ENCODE measurements at regions not wholly inside any gene's neighbourhood (a gene's known extent, or its start where the extent isn't known, plus 50 kb on each side); places are given as distances from the start of the nearest gene placed in this dataset.
"Not testable (repeated sequence)": the region's sequence is repeated elsewhere in the genome, so short reads cannot be mapped to it uniquely, and the experiment has no call there.

DNA sequence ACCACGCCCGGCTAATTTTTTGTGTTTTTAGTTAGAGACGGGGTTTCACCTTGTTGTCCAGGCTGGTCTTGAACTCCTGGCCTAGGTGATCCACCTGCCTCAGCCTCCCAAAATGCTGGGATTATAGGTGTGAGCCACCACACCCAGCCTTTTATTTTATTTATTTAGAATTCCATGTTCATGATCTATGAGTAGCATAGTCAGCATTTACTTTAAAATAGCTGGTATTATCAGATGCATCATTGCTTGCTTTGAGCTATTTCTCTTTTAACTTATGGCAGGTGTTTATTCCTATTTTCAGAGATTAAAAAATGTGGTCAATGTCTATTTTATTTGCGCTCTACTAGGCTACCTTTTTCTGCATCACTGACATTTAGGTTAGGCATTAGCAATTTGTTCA lies 152.0 kb downstream of the UTRN start:
- no peak for TF ChIP-seq CTCF (IDR thresholded peaks at IDR 0.05; ENCODE audit: low read depth, low read length)
- no peak for DNase-seq (ENCODE audit: extremely low read depth, low read depth)

DNA sequence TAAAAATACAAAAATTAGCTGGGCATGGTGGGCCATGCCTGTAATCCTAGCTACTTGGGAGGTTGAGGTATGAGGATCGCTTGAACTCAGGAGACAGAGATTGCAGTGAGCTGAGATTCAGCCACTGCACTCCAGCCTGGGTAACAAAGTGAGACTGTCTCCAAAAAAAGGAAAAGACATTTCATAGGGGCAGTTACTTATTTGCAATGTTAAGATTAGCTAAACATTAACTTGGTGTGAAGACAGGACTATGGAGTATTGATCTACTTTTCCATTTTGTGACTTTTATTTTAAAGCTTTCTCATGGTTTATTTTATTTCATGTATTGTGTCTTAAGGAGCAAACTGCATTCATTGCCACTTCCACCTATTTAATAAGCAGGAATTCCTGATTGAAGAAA lies 153.0 kb downstream of the UTRN start:
- TF ChIP-seq CTCF (IDR thresholded peaks at IDR 0.05; ENCODE audit: low read depth, low read length), result no peak
- no peak for DNase-seq (ENCODE audit: extremely low read depth, low read depth)

DNA sequence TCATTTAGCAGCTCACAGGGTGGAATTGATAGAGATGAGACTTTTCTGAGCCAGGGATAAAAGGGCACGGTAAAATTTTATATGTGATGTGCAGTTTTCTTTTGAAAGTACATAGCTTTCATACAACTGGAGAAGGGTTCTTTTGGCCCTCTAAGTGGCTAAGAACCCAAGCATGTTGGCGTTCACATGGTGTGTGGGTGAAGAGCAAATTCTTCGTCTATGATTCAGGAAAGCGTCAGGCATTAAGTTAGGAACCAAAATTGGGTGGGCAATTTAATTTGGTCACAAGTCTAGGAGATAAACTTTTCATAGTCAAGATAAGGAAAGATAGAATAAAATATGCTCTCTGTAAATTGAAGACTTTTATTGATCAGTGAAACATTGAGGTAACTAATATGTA lies 153.9 kb downstream of the UTRN start:
- TF ChIP-seq CTCF (IDR thresholded peaks at IDR 0.05; ENCODE audit: low read depth, low read length), result no peak
- DNase-seq (ENCODE audit: extremely low read depth, low read depth), result no peak

- not testable (repeated sequence) for DNase-seq (ENCODE audit: extremely low read depth, low read depth)
These were observed 156.7 kb downstream of the UTRN start for GRCh38 chr6:144441801-144442200.

DNA sequence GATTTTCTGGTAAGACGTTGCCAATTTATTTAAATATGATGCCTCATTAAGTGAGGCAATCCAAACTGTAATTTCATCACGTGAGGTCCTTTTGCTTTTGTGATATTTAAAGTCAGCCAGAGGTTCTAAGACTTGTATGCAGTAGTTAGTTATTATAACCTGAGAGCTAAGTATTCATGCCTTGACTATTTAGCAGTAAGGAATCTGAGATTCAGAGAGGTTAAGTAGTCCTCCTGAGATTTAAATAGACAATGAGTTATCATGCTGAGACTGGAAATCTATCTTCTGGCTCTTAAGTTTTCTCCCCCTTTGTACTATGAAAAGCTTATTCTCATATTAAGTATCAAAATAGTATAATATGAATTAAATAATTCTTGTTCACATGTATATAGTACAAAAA lies 158.0 kb downstream of the UTRN start:
- no peak for TF ChIP-seq CTCF (IDR thresholded peaks at IDR 0.05; ENCODE audit: low read depth, low read length)
- DNase-seq (ENCODE audit: extremely low read depth, low read depth), result no peak

- DNase-seq (ENCODE audit: extremely low read depth, low read depth), result no peak
- TF ChIP-seq CTCF (IDR thresholded peaks at IDR 0.05; ENCODE audit: low read depth, low read length), result no peak
These were observed 162.3 kb downstream of the UTRN start for GRCh38 chr6:144447472-144447871.

GRCh38 chr6:144449218-144449617 lies 164.1 kb downstream of the UTRN start:
- no peak for DNase-seq (ENCODE audit: extremely low read depth, low read depth)
- no peak for TF ChIP-seq CTCF (IDR thresholded peaks at IDR 0.05; ENCODE audit: low read depth, low read length)

DNA sequence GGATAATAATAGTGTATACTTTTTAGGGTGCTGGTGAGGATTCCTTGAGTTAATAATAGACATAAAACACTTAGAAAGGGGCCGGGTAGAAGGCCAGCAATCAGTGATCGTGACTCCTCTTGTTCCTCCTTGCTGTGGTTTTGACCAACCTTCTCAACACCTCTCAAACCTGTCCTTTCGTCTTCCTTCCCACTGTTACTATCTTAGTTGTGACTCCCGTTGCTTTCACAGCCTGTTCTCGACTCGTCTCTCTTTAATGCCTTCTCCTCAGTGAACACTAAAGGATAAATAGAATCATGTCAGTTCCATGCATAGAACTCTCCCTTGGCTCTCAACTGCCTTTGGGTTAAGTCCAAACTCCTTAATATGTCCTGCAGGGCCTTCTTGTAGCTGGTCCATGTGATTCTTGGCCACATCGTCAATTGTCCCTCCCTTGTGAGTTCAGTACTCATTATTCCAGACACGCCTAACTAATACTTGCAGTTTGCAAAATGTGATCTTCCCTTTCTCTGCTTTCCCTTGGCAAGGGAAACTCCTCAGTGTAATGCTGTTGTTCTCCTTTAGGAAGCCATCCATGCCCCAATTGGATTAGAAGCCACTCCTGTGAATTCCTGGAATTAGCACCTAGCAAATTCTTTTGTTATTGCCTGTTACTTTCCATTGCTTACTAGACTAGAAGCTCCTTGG lies 164.9 kb downstream of the UTRN start:
- no peak for TF ChIP-seq CTCF (IDR thresholded peaks at IDR 0.05; ENCODE audit: low read depth, low read length)
- no peak for DNase-seq (ENCODE audit: extremely low read depth, low read depth)

Measured in AG09319 (cell line).